NCI-H2196 (cell line): ENCODE measurements at regions not wholly inside any gene's neighbourhood (a gene's known extent, or its start where the extent isn't known, plus 50 kb on each side); places are given as distances from the start of the nearest gene placed in this dataset.
"Not testable (repeated sequence)": the region's sequence is repeated elsewhere in the genome, so short reads cannot be mapped to it uniquely, and the experiment has no call there.

Source experiments
- DNase-seq: peaks from one replicate; lab custom pipeline; 2025; ENCODE audit not compliant: unreplicated experiment; lab: John Stamatoyannopoulos, UW

DNA sequence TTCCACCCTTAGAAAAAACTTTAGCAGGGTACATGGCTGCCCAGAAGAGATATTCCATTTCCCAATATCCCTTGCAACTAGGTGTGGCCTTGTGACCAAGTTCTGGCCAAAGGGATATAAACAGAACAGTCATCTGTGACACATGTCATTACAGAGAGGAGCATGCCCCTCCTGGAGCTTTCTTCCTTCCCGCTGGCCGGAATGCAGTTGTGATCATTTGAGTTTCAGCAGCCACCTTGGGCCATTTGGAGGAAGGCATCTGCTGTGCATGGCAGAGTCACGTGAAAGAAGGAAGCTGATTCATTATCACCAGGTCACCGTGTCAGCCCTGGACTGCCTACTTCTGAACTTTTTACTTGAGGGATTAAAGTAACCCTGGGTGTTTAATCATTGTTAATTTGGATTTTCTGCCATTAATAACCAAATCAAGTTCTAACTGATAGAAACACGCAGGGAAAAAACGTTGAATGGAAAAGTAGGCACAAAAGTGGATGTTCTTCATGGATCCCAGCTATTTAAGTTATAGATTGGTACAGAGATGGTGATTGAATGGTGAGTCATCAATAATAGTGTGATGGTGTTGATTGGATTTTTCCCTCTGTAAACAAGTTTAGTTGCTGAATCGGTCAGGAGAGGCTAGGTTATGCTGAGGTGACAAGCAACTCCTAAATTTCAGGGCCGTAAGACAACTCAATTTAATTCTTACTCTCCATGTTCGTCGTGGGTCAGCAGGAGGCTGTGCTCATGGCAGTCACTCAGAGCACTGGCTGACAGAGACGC, 80.7 kb upstream of the CCDC167 start:
- no peak for DNase-seq

DNA sequence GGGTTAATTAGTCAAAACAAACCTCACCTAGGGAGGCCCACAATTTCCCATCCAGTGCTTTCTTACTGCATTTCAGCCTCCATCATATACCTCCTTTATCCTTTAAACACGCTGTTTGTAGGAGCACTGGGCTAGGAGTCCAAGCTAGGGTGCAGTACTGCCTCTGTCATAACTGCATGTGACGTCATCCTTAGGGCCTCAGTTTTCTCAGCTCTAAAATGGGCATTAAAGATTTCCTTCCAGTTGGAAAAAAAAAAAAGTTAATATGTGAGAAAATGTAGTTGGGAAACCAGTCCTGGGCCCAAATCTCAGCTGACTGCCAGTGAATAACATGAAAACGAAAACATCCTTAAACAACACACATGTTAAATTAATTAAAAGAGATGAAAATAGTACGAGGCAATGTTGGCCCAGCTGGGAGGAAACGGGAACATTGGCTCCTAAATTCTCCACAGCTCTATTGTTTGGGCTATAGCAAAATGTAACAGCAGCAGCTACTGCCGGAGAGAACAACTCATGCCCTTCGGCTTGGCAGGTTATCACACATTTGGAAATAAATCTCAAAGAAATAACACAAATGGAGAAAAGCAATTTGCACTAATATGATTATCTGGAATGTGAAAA, 79.9 kb upstream of the CCDC167 start:
- DNase-seq = no peak

DNA sequence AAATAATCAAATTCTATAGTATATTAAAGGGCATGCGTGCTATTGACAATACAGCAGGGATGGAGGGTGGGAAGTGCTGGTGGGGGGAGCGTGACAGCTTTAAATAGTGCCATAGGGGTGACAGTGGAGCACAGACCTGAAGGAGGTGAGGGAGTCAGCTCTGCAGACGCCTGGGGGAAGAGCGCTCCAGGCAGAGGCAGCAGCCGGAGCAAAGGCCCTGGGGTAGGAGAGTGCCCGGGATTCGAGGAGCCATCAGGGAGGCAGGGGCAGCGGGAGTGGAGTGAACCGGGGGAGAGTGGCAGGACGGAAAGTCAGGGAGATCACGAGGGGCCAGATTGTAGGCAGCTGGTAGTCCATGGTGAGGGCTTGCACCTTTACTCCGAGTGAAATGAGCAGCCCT, 78.4 kb upstream of the CCDC167 start:
- no peak for DNase-seq

DNA sequence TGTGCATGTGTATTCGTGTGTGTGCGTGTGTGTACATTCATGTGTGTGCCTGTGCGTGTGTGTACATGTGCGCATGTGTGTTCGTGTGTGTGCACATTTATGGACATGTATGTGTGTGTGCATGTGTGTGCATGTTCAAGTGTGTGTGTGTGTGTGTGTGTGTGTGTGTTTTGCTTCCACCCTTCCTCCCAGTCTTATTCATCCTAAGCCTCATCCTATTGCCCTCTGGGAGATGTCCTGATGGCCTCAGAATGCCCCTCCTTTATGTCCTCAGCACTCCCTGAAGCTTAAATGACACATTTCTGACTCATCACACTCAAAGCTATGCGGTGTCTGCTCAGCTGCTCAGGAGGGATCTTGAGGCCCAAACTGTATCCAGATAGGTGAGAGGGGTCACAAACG, 76.6 kb upstream of the CCDC167 start:
- no peak for DNase-seq

DNA sequence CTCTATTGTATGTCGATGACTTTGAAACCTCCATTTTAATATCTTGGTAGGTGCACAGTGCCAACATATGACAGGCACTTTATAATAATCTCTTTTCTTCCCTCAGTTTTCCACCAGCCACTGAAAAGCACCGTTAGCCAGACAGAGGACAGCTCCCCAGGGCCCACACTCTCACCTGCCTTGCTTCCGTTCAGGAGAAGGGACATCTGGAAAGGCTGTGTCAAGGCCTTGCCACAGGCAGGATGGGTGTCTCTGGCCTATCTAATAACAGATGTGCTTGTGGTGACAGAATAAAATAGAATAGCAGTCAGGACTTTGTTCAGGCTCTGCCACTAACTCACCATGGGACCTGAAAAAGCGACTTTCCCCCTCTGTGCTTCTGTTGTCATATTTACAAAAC, 75.5 kb upstream of the CCDC167 start:
- DNase-seq = no peak

DNA sequence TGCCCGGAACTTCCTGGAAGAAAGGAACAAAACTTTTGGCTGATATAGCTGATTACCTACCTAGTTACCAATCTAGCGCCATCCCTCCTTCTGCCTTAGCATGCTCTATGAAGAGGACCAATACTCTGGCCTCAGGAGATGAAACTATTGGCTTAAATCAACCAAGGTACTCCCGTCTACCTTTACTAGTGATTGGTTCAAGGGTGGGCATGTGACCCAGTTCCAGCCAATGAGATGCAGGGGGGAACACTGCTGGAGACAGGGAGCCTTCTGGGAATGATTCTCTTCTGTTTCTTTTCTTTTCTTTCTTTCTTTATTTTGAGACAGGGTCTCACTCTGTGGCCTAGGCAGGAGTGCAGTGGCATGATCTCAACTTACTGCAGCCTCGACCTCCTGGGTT, 72.6 kb upstream of the CCDC167 start:
- no peak for DNase-seq

DNA sequence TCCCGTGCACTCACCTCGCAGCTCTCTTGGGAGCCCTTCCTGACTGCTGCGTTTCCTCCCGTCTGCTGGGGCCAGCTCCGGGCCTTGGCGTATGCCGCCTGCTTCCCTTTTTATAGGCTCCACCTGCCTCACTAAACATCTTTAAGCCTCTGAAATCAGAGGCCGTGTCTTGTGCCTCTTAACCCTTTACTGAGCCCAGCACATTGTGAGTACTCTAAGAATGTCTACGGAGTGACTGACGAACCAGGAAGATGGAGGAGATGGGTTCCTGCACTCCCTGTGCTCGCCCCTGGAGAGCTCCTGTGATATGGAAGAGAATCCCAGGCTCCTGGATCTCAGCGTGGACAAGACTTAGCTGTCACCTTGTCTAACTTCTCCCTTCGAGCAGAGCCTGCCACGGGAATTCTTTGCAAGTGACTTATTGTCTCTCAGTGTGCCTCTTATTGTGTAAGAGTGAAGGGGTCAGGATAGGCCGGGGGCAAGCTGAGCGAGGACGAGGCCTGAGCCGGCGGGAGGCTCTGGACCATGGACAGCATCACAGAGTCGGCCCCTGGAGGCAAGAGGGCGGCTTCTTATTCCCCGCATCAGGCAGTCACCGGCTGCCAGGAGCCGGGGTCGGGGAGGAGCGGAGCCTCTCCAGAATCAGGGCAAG, 70.9 kb upstream of the CCDC167 start:
- no peak for DNase-seq

DNA sequence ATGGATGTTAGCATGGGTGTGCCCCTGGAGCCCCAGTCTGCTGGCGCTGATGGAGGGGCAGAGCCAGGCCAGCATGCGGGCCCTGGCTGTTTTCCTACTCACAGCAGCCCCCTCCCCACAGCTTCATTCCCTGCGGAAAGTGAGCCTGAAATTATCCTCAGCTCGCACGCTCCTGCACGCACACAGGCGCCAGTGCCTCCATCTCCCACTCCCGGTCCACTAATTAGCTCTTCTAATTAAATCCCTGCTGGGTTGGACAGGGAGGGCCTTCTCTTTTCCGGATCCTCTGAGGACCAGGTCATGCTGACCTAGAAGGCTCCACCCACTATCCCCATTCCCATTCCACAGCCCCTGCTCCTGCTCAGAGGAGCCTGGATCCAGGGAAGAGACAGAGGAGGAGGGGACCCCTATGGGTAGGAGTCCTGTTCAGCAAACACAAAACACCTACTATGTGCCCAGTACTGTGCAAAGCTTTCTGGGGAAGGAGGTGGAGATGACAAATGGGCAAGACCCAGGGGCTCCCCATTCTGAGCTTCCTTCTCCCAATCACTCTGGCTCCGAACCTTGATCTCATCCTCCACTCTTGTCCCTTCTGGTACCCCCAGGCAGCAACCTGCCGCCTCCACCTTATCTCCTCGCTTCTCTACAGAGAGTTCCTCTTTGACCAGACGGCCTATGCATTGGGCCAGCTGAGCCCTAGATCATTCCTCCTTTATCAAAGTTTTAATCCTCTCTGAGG, 70.2 kb upstream of the CCDC167 start:
- no peak for DNase-seq

DNA sequence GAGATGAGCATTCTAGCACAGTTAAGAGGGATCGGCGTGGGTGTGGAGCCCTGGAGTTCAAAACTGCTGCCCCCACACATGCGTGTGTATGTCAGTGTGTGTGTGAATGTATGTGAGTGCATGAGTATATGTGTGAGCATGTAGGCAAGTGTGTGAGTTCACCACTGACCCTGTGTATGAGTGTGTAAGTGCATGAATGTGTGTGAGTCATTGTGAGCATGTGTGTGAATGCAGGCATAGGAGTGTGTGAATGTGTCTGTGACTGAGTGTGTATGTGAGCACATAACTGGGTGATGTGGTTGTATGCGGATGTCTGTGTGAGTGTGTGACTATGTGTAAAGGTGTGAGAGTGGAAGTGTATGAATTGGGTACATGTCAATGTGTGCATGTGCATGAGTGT, 69.6 kb upstream of the CCDC167 start:
- no peak for DNase-seq

DNA sequence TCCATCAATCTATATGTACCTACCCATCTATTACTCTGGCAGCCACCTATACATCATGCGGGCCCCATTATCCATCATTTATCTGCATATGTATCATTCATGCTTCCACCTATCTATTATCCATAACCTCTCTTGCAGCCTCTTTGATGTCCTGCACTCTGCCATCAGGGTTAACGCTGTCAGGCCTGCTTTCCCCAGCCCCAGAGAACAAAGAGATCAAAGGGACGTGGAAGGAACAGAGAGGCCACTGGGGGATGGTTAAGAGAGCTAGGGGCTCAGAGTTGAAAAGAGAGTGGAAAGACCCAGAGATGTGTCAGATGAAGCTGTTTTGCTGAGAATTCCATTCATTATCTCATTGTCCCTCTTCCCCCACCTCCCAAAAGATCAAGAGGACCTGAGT, 67.3 kb upstream of the CCDC167 start:
- no peak for DNase-seq

DNA sequence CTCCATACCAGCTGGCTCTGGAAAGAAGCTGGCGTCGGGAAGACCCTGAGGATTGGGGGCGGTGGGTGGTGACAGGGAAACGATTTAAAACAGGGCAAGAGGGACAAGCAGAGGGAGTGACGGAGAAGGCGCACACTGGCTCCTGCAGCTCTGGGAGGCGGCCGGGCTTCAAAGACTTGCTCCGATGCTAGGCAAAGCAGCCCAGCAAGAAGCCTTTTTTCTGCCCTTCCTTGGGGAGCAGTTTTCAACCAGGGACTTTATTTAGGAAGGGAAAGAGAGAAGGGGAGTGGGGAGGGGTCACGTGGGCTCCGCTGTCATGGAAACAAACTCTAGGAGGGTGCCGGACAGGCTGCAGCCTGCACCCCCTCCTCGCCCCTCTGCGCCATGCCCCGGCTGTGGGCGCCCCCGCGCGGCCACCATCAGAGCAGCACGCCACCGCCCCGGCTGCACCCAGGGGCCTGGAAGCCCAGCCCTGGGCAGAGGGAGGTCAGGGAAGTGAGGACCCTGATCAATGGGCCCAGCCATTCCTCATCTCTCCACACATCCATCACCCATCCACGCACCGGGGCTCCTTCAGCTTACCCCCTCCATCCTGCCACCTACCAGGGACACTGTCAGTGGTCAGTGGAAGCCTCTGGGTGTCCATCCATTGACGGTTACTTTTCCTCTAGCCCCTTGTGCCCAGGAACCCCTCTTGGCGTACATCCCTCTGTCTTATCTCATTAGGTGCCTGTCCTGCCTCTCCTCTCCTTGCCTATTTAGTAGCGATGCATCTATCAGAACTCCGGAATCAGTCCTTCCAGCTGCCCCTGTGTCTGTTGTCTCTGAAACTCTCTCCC, 66.6 kb upstream of the CCDC167 start:
- peak; percentile 73 for DNase-seq

DNA sequence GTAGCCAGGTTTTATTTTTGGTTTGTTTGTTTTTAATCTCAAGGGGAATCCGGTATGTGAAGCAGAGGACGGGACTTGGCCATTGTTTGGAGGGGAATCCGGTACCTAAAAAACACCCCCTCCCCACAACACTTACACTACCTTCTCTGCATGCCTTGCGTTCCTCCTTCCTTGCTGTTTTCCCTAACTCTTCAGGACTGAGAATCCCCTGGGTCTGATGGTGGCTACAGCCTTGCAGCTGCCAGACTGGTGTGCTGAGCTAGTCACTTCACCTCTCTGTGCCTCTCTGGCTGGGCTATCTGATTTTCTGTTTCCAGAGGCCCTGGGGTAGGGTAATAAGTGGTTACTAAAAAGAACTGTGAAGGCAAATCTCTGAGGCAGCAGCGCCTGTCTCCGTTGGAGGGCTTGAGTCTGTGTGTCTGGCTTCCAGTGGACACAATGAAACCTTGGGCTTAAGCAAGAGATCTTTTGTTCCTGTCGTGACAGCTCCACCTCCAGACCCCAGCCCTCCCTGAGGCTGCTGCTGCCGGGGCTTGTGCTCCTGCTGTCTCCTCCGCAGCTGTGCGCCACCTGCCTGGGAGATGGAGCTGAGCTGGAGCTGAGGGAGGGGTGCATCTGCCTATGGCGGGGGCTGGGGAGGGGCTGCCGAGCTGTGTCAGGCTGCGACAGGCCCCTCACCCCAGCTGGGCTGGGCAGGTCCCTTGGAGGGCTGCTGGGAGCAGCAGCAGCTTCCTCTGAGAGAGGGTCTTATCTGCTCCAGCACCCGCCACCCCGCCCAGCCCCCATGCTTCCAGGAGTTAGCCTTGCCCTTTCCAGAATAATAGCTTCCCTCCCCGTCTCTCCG, 65.8 kb upstream of the CCDC167 start:
- DNase-seq = peak; percentile 40

DNA sequence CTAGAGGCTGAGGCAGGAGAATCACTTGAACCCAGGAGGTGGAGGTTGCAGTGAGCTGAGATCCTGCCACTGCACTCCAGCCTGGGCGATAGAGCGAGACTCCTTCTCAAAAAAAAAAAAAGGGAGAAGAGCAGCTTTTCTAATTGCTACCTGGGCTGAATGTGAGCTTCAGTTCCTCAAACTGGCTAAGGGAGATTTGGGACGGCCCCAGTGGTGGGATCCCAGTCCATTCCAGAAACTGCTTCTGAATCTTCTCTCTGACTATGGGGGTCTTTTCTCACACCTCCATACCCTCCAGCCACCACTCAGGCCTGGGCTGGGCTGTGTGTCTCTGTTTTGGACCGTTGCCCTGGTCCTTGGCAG, 63.2 kb upstream of the CCDC167 start:
- not testable (repeated sequence) for DNase-seq

DNA sequence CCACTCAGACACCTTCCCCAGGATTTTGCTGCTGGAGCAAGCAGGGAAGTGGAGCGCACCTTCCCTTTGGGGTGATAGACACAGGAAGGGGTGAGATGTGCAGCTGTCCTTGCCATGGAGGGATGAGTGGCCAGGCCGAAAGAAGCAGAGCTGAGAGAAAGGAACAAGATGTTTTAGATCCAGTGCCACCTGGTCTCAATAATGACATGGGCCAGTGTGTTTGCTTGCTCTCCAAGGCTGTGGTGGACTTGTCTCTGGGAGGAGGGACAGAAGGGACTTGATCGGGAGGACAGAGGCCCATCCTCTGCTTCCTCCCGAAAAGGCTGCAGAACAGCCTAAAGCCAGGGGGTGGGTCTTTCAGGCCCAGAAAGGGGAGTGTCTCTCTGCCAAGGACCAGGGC, 61.7 kb upstream of the CCDC167 start:
- DNase-seq = no peak

DNA sequence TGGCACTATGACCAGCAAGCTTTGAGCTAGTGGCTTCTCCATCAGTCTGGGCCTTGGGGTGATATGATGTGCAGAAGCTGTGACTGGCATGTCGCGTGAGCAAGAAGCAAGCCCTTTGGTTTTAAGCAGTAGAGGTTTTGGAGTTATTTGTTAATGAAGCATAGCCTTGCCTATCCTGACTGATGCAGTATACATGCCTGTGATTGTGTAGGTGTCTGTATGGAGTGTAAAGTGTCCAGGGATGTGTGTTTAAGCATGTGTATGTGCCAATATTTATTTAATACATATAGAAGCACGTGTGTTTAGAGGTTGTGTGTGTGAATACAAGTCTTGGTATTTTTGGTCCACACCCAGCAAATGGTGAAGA, 61.0 kb upstream of the CCDC167 start:
- DNase-seq = no peak

DNA sequence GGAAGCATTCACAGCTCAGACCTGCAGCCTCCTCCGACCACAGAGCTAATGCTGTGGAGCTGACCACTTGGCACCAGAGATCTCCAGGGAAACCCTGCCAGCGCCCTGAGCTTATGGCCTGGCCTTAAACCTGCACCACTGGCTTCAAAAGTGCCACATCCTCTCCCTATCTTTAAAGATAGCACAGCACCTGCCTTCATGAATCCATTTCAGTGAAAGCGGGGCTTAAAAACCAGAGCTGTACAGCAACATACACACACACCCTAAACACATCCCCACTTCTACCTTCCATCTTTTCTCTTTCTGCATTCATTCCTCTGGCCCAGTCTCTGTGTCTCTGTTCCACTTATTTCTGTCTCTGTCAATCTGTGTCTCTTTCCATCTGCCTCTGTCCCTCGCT, 59.8 kb upstream of the CCDC167 start:
- DNase-seq = no peak

DNA sequence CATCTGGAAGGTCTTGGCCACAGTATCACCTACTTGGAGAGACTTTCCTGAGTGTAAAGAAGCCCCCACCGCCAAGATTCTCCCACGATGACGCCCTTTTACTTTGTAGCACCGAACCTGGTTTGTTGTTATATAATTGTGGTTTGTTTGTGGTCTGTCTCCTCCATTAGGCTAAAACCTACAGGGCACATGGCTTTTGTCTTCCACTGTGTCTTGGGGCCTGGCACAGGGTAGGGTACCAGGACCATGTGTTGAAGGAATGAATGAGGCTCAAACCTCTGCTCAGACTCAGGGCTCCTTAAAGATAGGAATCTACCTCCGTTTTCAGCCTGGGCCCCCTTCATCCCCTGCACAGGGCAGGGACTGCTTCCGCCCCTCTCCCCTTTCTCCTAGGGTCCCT, 59.4 kb upstream of the CCDC167 start:
- no peak for DNase-seq

DNA sequence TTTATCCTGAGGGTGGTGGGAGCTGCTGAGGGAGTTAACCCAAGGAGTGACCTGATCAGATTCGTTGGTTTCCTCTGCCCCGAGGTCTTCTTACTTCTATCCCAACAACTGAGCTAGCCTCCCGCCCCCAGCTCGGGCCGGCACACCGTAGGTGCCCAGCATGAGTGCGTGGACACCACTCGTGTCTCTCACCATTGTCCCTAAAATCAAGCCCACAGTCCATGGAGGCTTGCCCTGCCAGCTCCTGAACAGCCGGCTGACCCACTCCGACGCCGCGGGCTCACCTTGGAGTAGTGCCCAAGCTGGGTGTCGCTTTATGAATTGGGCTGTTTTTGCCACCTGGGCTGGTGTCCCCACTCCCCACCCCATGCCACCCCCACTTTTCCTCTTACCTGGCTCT, 59.0 kb upstream of the CCDC167 start:
- DNase-seq = no peak

DNA sequence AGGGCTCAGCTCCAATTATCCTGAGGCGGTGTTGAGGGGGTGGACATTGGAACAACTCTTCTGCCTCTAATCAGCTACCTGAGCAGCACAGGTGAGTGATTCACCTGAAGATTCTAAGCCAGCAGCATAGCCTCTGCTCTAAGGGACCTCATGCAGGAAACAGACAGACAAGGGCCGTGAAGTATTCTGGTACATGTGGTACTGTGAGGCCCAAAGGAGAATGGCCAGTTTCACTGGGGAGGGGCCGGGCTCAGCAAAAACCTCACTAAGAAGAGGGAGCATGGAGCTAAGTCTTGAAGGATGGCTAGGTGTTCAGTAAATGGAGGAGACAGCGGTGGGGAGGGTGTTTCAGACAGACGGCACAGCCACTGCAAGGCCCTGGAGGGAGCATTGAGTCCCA, 58.5 kb upstream of the CCDC167 start:
- DNase-seq = no peak

DNA sequence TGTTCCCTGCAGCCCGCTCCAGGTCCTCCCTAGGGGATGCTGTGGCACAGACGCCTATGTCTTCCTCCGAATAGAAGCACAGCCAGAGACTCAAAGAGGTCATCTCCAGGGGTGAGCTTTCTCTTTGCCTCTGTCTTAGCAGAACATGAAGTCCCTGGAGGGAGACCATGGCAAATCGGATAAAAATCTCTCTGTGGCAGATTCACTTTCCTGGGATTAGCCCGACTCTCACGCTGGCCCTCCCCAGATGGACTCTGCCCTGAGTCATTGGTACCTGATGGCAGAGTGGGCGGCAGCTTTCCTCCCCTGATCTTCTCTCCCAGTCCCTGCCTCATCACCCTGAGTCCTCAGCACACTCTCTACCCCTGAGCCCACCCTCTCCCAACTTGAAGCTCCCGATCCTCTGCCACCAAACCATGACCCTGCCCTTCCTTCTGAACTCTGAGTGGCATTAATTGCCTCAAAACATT, 58.0 kb upstream of the CCDC167 start:
- DNase-seq = no peak
